ENCODE measurements at regions not wholly inside any gene's neighbourhood (a gene's known extent, or its start where the extent isn't known, plus 50 kb on each side); places are given as distances from the start of the nearest gene placed in this dataset.

- in situ Hi-C loops (cut with MboI), result no loop called here
- no peak for FAIRE-seq
- no peak for TF ChIP-seq RCOR1 (conservative IDR thresholded peaks at IDR 0.05; ENCODE audit: low read depth, low read length)
- no peak for TF ChIP-seq CTCF (IDR thresholded peaks at IDR 0.05 in 2 of 3, conservative IDR thresholded peaks at IDR 0.05 in 1 of 3; ENCODE audit: control insufficient read depth in 2 of 3, extremely low read depth in 1 of 3, insufficient read depth in 1 of 3, low read depth in 3 of 3, low read length in 3 of 3)
- no peak for TF ChIP-seq CEBPZ (IDR thresholded peaks at IDR 0.05; ENCODE audit: low read depth, low read length)
- TF ChIP-seq CHD1 (IDR thresholded peaks at IDR 0.05; ENCODE audit: low read depth, low read length), result no peak
- TF ChIP-seq SMAD1 (IDR thresholded peaks at IDR 0.05; ENCODE audit: low read depth, partially characterized antibody), result no peak
- no peak for TF ChIP-seq ZBTB11 (CRISPR knock-in tag; IDR thresholded peaks at IDR 0.05)
- TF ChIP-seq HDAC2 (IDR thresholded peaks at IDR 0.05), result no peak
- TF ChIP-seq E4F1 (IDR thresholded peaks at IDR 0.05; ENCODE audit: borderline replicate concordance, partially characterized antibody), result no peak
- TF ChIP-seq PRDM15 (CRISPR knock-in tag; IDR thresholded peaks at IDR 0.05), result no peak
These were observed 461.2 kb downstream of the FLRT2 start for GRCh38 chr14:85991156-85991555.

More at GRCh38 chr14:85991156-85991555, 461.2 kb downstream of the FLRT2 start:
- POLR2A ChIA-PET, result no interaction called here
- H3K4me3 ChIP-seq, result no peak overlapping the region
- no peak overlapping the region for H2AFZ ChIP-seq (ENCODE audit: control insufficient read depth, low read depth, low read length)
- CTCF ChIA-PET, result no interaction called here
- WGBS (ENCODE audit: insufficient coverage, insufficient replicate concordance, low lambda C conversion rate, missing lambda C conversion rate), result 43% methylated on average over 4 of the region's 4 CpGs
- H4K20me1 ChIP-seq (ENCODE audit: control insufficient read depth, insufficient read depth), result no peaks in the 10 kb centered on the region
- DNase-seq (ENCODE audit: low read depth, low spot score) (no peak), ATAC-seq (no peak)
- SMC1A ChIA-PET (ENCODE audit: uncharacterized antibody, unreplicated experiment), result no interaction called here
- no peak overlapping the region for H3K4me2 ChIP-seq (ENCODE audit: control insufficient read depth, insufficient read depth)
- no peaks in the 10 kb centered on the region for H3K27me3 ChIP-seq (replicated peaks in 1 of 2; ENCODE audit: control insufficient read depth in 2 of 2, insufficient read depth in 2 of 2, low read length in 1 of 2)
- H3K36me3 ChIP-seq (ENCODE audit: control insufficient read depth in 2 of 2, insufficient read depth in 2 of 2, low read length in 1 of 2), result no peaks in the 10 kb centered on the region
- BruUV-seq (replicated peaks), result no TSS peak
- RAD21 ChIA-PET (ENCODE audit: unreplicated experiment), result no interaction called here
- no peak overlapping the region for H3K27ac ChIP-seq (ENCODE audit: control insufficient read depth, insufficient read depth)
- H3K9ac ChIP-seq (ENCODE audit: control insufficient read depth, insufficient read depth, low read length), result no peak overlapping the region
- intact Hi-C loops (cut with micrococcal nuclease; ENCODE audit: unreplicated experiment), result no loop called here
- no peaks in the 10 kb centered on the region for H3K79me2 ChIP-seq (ENCODE audit: control insufficient read depth, insufficient read depth, low read length)
- no peaks in the 10 kb centered on the region for H3K9me3 ChIP-seq (replicated peaks; ENCODE audit: control insufficient read depth, insufficient read depth, low read length)
- H3K4me1 ChIP-seq (ENCODE audit: control insufficient read depth, insufficient read depth, low read length), result no peaks in the 10 kb centered on the region
